GM12878 (cell line): ENCODE measurements at regions not wholly inside any gene's neighbourhood (a gene's known extent, or its start where the extent isn't known, plus 50 kb on each side); places are given as distances from the start of the nearest gene placed in this dataset.

Experiments
- ATAC-seq: fragments of 200-7000 bp; cut with Tn5 transposase; 3 replicates; pipeline ENCODE4 v1.9.1; 2020; ENCODE audit warnings: mild to moderate bottlenecking, moderate library complexity
- BruUV-seq: library from RNA; stranded (reverse); fragments of 400-500 nt; replicated peaks from 2 replicates; lab custom pipeline; 2021; lab: Mats Ljungman, UMichigan
- CTCF ChIA-PET: fragments of 300-600 bp; sonication (Branson Sonifier 250); formaldehyde crosslinking; extraction: SDS; loops from one replicate; lab custom pipeline; 2021; ENCODE audit warnings: inconsistent platforms; lab: Yijun Ruan, JAX
- POLR2A ChIA-PET: fragments of 350-600 bp; formaldehyde crosslinking; extraction: SDS; loops from one replicate; lab custom pipeline; 2021; ENCODE audit warnings: inconsistent platforms; lab: Charles Lee
- RAD21 ChIA-PET: fragments of 300-600 bp; sonication (Branson Sonifier 250); formaldehyde crosslinking; loops from one replicate; lab custom pipeline; 2023; ENCODE audit warnings: antibody characterized with exemption; ENCODE audit not compliant: unreplicated experiment; lab: Charles Lee
- SMC1A ChIA-PET: fragments of 300-600 bp; sonication (Branson Sonifier 250); formaldehyde crosslinking; loops from one replicate; lab custom pipeline; 2023; ENCODE audit not compliant: unreplicated experiment, uncharacterized antibody; lab: Charles Lee
- DNase-seq: peaks from one replicate; pipeline ENCODE4 v3.0.0-alpha.2; 2011; ENCODE audit warnings: low read depth, low spot score
- FAIRE-seq: peaks from 3 replicates; lab custom pipeline; 2011; peaks lifted over from hg19 to GRCh38; lab: Jason Lieb, UNC
- H2AFZ ChIP-seq: 2 replicates; pipeline ENCODE4 v1.6.0; 2011; ENCODE audit warnings: low read depth, low read length, control low read depth; ENCODE audit not compliant: control insufficient read depth
- H3K27ac ChIP-seq: 2 replicates; pipeline ENCODE4 v1.5.1; 2011; ENCODE audit warnings: control low read depth; ENCODE audit not compliant: control insufficient read depth, insufficient read depth
- H3K27me3 ChIP-seq, 2 experiments: replicated peaks in 1 of 2; 2 replicates each; pipeline versions ENCODE4 v1.6.0 to v1.6.1; 2011; ENCODE audit warnings: low read length in 1 of 2; ENCODE audit not compliant: control insufficient read depth in 2 of 2, insufficient read depth in 2 of 2
- H3K36me3 ChIP-seq, 2 experiments: 2 replicates each; pipeline ENCODE4 v1.5.1; 2011; ENCODE audit warnings: low read length in 1 of 2; ENCODE audit not compliant: control insufficient read depth in 2 of 2, insufficient read depth in 2 of 2
- H3K4me1 ChIP-seq: 2 replicates; pipeline ENCODE4 v1.6.1; 2011; ENCODE audit warnings: mild to moderate bottlenecking, low read length, moderate library complexity, mixed read lengths; ENCODE audit not compliant: control insufficient read depth, insufficient read depth
- H3K4me2 ChIP-seq: 2 replicates; pipeline ENCODE4 v1.6.0; 2011; ENCODE audit warnings: control low read depth; ENCODE audit not compliant: control insufficient read depth, insufficient read depth
- H3K4me3 ChIP-seq: fragments of 200-600 bp; sonication (generic); 2 replicates; pipeline ENCODE4 v1.5.1; 2016
- H3K79me2 ChIP-seq: 2 replicates; pipeline ENCODE4 v1.6.0; 2011; ENCODE audit warnings: low read length; ENCODE audit not compliant: control insufficient read depth, insufficient read depth
- H3K9ac ChIP-seq: 2 replicates; pipeline ENCODE4 v1.8.0; 2011; ENCODE audit warnings: low read length, control low read depth, mixed read lengths; ENCODE audit not compliant: control insufficient read depth, insufficient read depth
- H3K9me3 ChIP-seq: replicated peaks from 3 replicates; pipeline ENCODE4 v1.5.1; 2011; ENCODE audit warnings: mild to moderate bottlenecking, low read length; ENCODE audit not compliant: control insufficient read depth, insufficient read depth
- H4K20me1 ChIP-seq: 2 replicates; pipeline ENCODE4 v1.6.0; 2011; ENCODE audit not compliant: control insufficient read depth, insufficient read depth
- BCL11A ChIP-seq: IDR thresholded peaks from 2 replicates; pipeline ENCODE4 v1.6.1; 2011; ENCODE audit warnings: low read depth, low read length
- BHLHE40 ChIP-seq, 2 experiments: fragments of 450-650 bp in 1 of 2; IDR thresholded peaks; 2 replicates each; pipeline ENCODE4 v1.6.1; 2011 to 2017; ENCODE audit warnings: low read depth in 2 of 2, borderline replicate concordance in 1 of 2, improper control_type of control experiment in 1 of 2, low read length in 1 of 2, mild to moderate bottlenecking in 1 of 2
- CUX1 ChIP-seq: IDR thresholded peaks from 2 replicates; pipeline ENCODE4 v1.6.1; 2012; ENCODE audit warnings: improper control_type of control experiment, low read depth, low read length; ENCODE audit not compliant: insufficient replicate concordance
- E2F8 ChIP-seq: fragments of 450-650 bp; IDR thresholded peaks from 2 replicates; pipeline ENCODE4 v1.6.1; 2018; ENCODE audit warnings: mild to moderate bottlenecking, low read depth, moderate library complexity; ENCODE audit not compliant: partially characterized antibody
- ELK1 ChIP-seq: IDR thresholded peaks from 2 replicates; pipeline ENCODE4 v1.6.1; 2012; ENCODE audit warnings: low read depth, low read length, improper control_type of control experiment
- PAX8 ChIP-seq: fragments of 450-650 bp; IDR thresholded peaks from 2 replicates; pipeline ENCODE4 v1.6.1; 2017; ENCODE audit warnings: mild to moderate bottlenecking, moderate library complexity
- STAT1 ChIP-seq: fragments of 450-650 bp; conservative IDR thresholded peaks from 2 replicates; pipeline ENCODE4 v1.6.1; 2014; ENCODE audit warnings: antibody characterized with exemption, mild to moderate bottlenecking
- TARDBP ChIP-seq: IDR thresholded peaks from 2 replicates; pipeline ENCODE4 v1.6.1; 2016; ENCODE audit warnings: borderline replicate concordance
- ZNF274 ChIP-seq: IDR thresholded peaks from one replicate; pipeline ENCODE4 v1.8.0; 2011; ENCODE audit not compliant: insufficient read length, insufficient read depth
- WGBS: methylation state at CpG from one replicate; pipeline ENCODE4 v1.1.6; 2016; ENCODE audit warnings: low lambda C conversion rate; ENCODE audit not compliant: insufficient replicate concordance, insufficient coverage; ENCODE audit errors: missing lambda C conversion rate; 5-methylcytosine and 5-hydroxymethylcytosine counted together
- in situ Hi-C: fragments of 300-500 bp; cut with MboI; formaldehyde crosslinking; loops from 9 replicates; pipeline ENCODE4 v1.14.3; 2018; ENCODE audit warnings: mixed read lengths
- intact Hi-C: fragments of 100-400 bp; cut with micrococcal nuclease; formaldehyde crosslinking; loops from one replicate; pipeline ENCODE4 v1.14.2; 2022; ENCODE audit not compliant: unreplicated experiment

- no peak for TF ChIP-seq CUX1
- no peak for TF ChIP-seq ELK1
Observed at GRCh38 chr6:169921217-169921616, 169.8 kb downstream of the ERMARD start (continued).

GRCh38 chr6:169920359-169921020 is 169.1 kb downstream of the ERMARD start:
- DNase-seq (no peak), FAIRE-seq (no peak), ATAC-seq (no peak)
- Histone ChIP-seq H3K4me2 (no peak overlapping the region), H4K20me1 (no peaks in the 10 kb centered on the region), H3K9ac (no peak overlapping the region), H3K27me3 (no peaks in the 10 kb centered on the region), H3K36me3 (no peaks in the 10 kb centered on the region), H3K4me3 (no peak overlapping the region), H3K27ac (no peak overlapping the region), H2AFZ (no peak overlapping the region), H3K9me3 (peaks cover 2% of the 10 kb centered on the region; the same call in 1 of the 3 replicates), H3K79me2 (no peaks in the 10 kb centered on the region), H3K4me1 (no peaks in the 10 kb centered on the region)
- in situ Hi-C loops: no loop called here
- RAD21 ChIA-PET: no interaction called here
- CTCF ChIA-PET: no interaction called here
- intact Hi-C loops: no loop called here
- SMC1A ChIA-PET: no interaction called here
- BruUV-seq: no TSS peak
- POLR2A ChIA-PET: no interaction called here
- WGBS: 22% methylated on average over 11 of the region's 11 CpGs
- TF ChIP-seq ZNF274 (no peak), BHLHE40 (IDR thresholded peaks at IDR 0.05; ENCODE audit: borderline replicate concordance in 1 of 2, low read depth in 2 of 2, low read length in 1 of 2) (no peak), BCL11A (no peak), E2F8 (no peak), TARDBP (no peak), STAT1 (no peak), PAX8 (no peak)
